ENCODE measurements at regions not wholly inside any gene's neighbourhood (a gene's known extent, or its start where the extent isn't known, plus 50 kb on each side); places are given as distances from the start of the nearest gene placed in this dataset.

GRCh38 chr5:85671223-85671970 is 946.3 kb upstream of the COX7C start:
- ChIA-PET CTCF (no interaction called here), POLR2A (no interaction called here)
- Mint-ChIP-seq H3K27me3 (ENCODE audit: low read depth) (no peaks in the 10 kb centered on the region), H3K4me1 (peaks cover 5% of the 10 kb centered on the region), H3K9me3 (peaks cover 3% of the 10 kb centered on the region; the same call in 1 of the 2 replicates), H3K27ac (no peak overlapping the region), H3K4me3 (no peak overlapping the region), H3K36me3 (no peaks in the 10 kb centered on the region)
- DNase-seq (ENCODE audit: low spot score): no peak
- no peak for ATAC-seq
- TF ChIP-seq FOXP4 (CRISPR knock-in tag; IDR thresholded peaks at IDR 0.05) (no peak), MXD4 (CRISPR knock-in tag; IDR thresholded peaks at IDR 0.05; ENCODE audit: borderline replicate concordance) (no peak), GTF2I (CRISPR knock-in tag; conservative IDR thresholded peaks at IDR 0.05) (no peak), ATF1 (CRISPR knock-in tag; IDR thresholded peaks at IDR 0.05) (no peak), USF1 (CRISPR knock-in tag; IDR thresholded peaks at IDR 0.05) (no peak)

- Mint-ChIP-seq H3K9me3 (no peaks in the 10 kb centered on the region), H3K36me3 (no peaks in the 10 kb centered on the region), H3K27ac (no peak overlapping the region), H3K27me3 (ENCODE audit: low read depth) (peaks cover 2% of the 10 kb centered on the region), H3K4me3 (no peak overlapping the region), H3K4me1 (no peaks in the 10 kb centered on the region; the same call in 1 of the 2 replicates)
- no peak for ATAC-seq
- ChIA-PET CTCF (no interaction called here), POLR2A (no interaction called here)
- no peak for TF ChIP-seq MAX (CRISPR knock-in tag; IDR thresholded peaks at IDR 0.05)
- no peak for TF ChIP-seq E2F1 (CRISPR knock-in tag; IDR thresholded peaks at IDR 0.05)
- no peak for TF ChIP-seq RORB (CRISPR knock-in tag; IDR thresholded peaks at IDR 0.05)
- TF ChIP-seq ERG (CRISPR knock-in tag; IDR thresholded peaks at IDR 0.05): no peak
- DNase-seq (ENCODE audit: low spot score): no peak
Observed at GRCh38 chr5:85681871-85682270, 935.9 kb upstream of the COX7C start.

GRCh38 chr5:85684351-85684750 is 933.4 kb upstream of the COX7C start:
- DNase-seq (ENCODE audit: low spot score) (no peak), ATAC-seq (no peak)
- TF ChIP-seq SMAD4 (CRISPR knock-in tag; IDR thresholded peaks at IDR 0.05): no peak
- TF ChIP-seq ZNF425 (CRISPR knock-in tag; conservative IDR thresholded peaks at IDR 0.05): no peak
- TF ChIP-seq ESRRA (CRISPR knock-in tag; IDR thresholded peaks at IDR 0.05; ENCODE audit: borderline replicate concordance): no peak
- TF ChIP-seq TCF7 (CRISPR knock-in tag; IDR thresholded peaks at IDR 0.05; ENCODE audit: low read depth): no peak
- TF ChIP-seq ATF6 (CRISPR knock-in tag; IDR thresholded peaks at IDR 0.05): no peak
- no peak for TF ChIP-seq AR (CRISPR knock-in tag; IDR thresholded peaks at IDR 0.05)
- no peak for TF ChIP-seq NR1H2 (CRISPR knock-in tag; IDR thresholded peaks at IDR 0.05)
- TF ChIP-seq FOXK1 (CRISPR knock-in tag; IDR thresholded peaks at IDR 0.05): no peak
- TF ChIP-seq KAT7 (CRISPR knock-in tag; IDR thresholded peaks at IDR 0.05; ENCODE audit: borderline replicate concordance): no peak
- H3K27me3 Mint-ChIP-seq (ENCODE audit: low read depth): peaks cover 12% of the 10 kb centered on the region
- H3K4me1 Mint-ChIP-seq: no peaks in the 10 kb centered on the region; the same call in 1 of the 2 replicates
- ChIA-PET CTCF (no interaction called here), POLR2A (no interaction called here)
- no peaks in the 10 kb centered on the region for H3K36me3 Mint-ChIP-seq
- H3K27ac Mint-ChIP-seq: no peak overlapping the region
- no peaks in the 10 kb centered on the region for H3K9me3 Mint-ChIP-seq
- H3K4me3 Mint-ChIP-seq: no peak overlapping the region
